ENCODE measurements at regions not wholly inside any gene's neighbourhood (a gene's known extent, or its start where the extent isn't known, plus 50 kb on each side); places are given as distances from the start of the nearest gene placed in this dataset.

DNA sequence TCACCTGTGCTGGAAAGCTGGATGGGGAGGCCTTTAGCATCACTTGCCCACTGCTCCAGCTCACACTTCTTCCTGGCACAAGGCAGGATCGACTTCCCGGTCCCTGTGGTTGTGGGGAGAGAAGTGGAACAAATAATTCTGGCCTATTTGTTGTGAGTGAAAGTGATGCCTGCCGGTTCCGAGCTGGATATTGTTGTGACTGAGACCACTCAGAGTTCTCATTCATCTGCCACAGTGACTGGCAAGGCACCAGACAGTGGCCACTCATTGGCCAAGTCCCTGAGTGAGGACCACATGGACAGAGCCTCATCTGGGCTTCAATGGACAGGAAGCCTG, 191.9 kb downstream of the PTPRU start:
- no peak for TF ChIP-seq POLR2A (IDR thresholded peaks at IDR 0.05; ENCODE audit: extremely low read depth, insufficient read length)
- TF ChIP-seq, protein P1, sequence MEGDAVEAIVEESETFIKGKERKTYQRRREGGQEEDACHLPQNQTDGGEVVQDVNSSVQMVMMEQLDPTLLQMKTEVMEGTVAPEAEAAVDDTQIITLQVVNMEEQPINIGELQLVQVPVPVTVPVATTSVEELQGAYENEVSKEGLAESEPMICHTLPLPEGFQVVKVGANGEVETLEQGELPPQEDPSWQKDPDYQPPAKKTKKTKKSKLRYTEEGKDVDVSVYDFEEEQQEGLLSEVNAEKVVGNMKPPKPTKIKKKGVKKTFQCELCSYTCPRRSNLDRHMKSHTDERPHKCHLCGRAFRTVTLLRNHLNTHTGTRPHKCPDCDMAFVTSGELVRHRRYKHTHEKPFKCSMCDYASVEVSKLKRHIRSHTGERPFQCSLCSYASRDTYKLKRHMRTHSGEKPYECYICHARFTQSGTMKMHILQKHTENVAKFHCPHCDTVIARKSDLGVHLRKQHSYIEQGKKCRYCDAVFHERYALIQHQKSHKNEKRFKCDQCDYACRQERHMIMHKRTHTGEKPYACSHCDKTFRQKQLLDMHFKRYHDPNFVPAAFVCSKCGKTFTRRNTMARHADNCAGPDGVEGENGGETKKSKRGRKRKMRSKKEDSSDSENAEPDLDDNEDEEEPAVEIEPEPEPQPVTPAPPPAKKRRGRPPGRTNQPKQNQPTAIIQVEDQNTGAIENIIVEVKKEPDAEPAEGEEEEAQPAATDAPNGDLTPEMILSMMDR (IDR thresholded peaks at IDR 0.05; ENCODE audit: low read depth, low read length), result no peak

Data from NB4 (cell line).